NB4 (cell line): ENCODE measurements at regions not wholly inside any gene's neighbourhood (a gene's known extent, or its start where the extent isn't known, plus 50 kb on each side); places are given as distances from the start of the nearest gene placed in this dataset.

Experiments
- POLR2A ChIP-seq: IDR thresholded peaks from 2 replicates; pipeline ENCODE4 v1.6.1; 2011; ENCODE audit warnings: mild to moderate bottlenecking; ENCODE audit not compliant: insufficient read length; ENCODE audit errors: extremely low read depth
- TF ChIP-seq, protein P1 (sequence below): IDR thresholded peaks from one replicate; pipeline ENCODE4 v1.5.1; 2012; ENCODE audit warnings: low read depth, low read length

DNA sequence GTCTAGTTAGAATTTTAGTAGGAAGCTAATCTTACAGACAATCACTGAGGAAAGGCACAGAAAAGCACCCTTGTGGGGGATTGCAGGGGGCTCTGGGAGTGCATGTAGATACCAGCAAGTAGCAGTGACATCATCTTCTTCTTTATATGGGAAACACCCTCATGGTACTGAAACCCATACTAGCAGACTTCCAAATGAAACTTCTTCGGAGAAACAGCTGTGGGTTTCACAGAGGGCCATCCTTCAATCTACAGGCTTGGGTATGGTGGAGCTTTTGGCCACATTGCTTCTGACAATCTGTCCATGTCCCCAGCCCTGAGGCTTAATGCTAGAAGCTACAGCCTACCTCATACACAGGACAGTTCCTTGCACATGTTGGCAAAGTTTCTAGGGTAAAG is 165.2 kb upstream of the NFIB start:
- TF ChIP-seq, protein P1, sequence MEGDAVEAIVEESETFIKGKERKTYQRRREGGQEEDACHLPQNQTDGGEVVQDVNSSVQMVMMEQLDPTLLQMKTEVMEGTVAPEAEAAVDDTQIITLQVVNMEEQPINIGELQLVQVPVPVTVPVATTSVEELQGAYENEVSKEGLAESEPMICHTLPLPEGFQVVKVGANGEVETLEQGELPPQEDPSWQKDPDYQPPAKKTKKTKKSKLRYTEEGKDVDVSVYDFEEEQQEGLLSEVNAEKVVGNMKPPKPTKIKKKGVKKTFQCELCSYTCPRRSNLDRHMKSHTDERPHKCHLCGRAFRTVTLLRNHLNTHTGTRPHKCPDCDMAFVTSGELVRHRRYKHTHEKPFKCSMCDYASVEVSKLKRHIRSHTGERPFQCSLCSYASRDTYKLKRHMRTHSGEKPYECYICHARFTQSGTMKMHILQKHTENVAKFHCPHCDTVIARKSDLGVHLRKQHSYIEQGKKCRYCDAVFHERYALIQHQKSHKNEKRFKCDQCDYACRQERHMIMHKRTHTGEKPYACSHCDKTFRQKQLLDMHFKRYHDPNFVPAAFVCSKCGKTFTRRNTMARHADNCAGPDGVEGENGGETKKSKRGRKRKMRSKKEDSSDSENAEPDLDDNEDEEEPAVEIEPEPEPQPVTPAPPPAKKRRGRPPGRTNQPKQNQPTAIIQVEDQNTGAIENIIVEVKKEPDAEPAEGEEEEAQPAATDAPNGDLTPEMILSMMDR: no peak
- no peak for TF ChIP-seq POLR2A
